NCI-H1694 (cell line): ENCODE measurements at regions not wholly inside any gene's neighbourhood (a gene's known extent, or its start where the extent isn't known, plus 50 kb on each side); places are given as distances from the start of the nearest gene placed in this dataset.
"Not testable (repeated sequence)": the region's sequence is repeated elsewhere in the genome, so short reads cannot be mapped to it uniquely, and the experiment has no call there.

Source experiments
- DNase-seq: peaks from one replicate; lab custom pipeline; 2025; lab: John Stamatoyannopoulos, UW

- no peak for DNase-seq
Measured at GRCh38 chr4:64014647-64015046, 394.6 kb downstream of the TECRL start.

- no peak for DNase-seq
Measured at GRCh38 chr4:64001229-64001898, 407.9 kb downstream of the TECRL start.

GRCh38 chr4:64000241-64000640 lies 409.0 kb downstream of the TECRL start:
- no peak for DNase-seq

- DNase-seq, result no peak
Measured at GRCh38 chr4:63986253-63986652, 423.0 kb downstream of the TECRL start.

GRCh38 chr4:63983224-63983623 lies 426.0 kb downstream of the TECRL start:
- DNase-seq, result no peak

GRCh38 chr4:63965875-63966274 lies 443.4 kb downstream of the TECRL start:
- no peak for DNase-seq

- not testable (repeated sequence) for DNase-seq
Measured at GRCh38 chr4:63942706-63943286, 466.5 kb downstream of the TECRL start.

GRCh38 chr4:63937961-63938360 lies 471.3 kb downstream of the TECRL start:
- DNase-seq, result no peak

- no peak for DNase-seq
Measured at GRCh38 chr4:63922146-63922545, 487.1 kb downstream of the TECRL start.

GRCh38 chr4:63921561-63921960 lies 487.7 kb downstream of the TECRL start:
- DNase-seq, result no peak

GRCh38 chr4:63919636-63920365 lies 489.4 kb downstream of the TECRL start:
- no peak for DNase-seq

- DNase-seq, result no peak
Measured at GRCh38 chr4:63906660-63907183, 502.5 kb downstream of the TECRL start.

- no peak for DNase-seq
Measured at GRCh38 chr4:63904201-63904600, 505.0 kb downstream of the TECRL start.

- DNase-seq, result no peak
Measured at GRCh38 chr4:63901304-63901703, 507.9 kb downstream of the TECRL start.

- no peak for DNase-seq
Measured at GRCh38 chr4:63898961-63899360, 510.3 kb downstream of the TECRL start.

- DNase-seq, result no peak
Measured at GRCh38 chr4:63894161-63894560, 515.1 kb downstream of the TECRL start.

- no peak for DNase-seq
Measured at GRCh38 chr4:63869370-63869769, 539.9 kb downstream of the TECRL start.

GRCh38 chr4:63851496-63851895 lies 557.8 kb downstream of the TECRL start:
- DNase-seq, result no peak

GRCh38 chr4:63841266-63841665 lies 568.0 kb downstream of the TECRL start:
- no peak for DNase-seq

GRCh38 chr4:63831590-63832155 lies 577.6 kb downstream of the TECRL start:
- DNase-seq, result no peak

- no peak for DNase-seq
Measured at GRCh38 chr4:63817196-63817865, 591.9 kb downstream of the TECRL start.
